WI38 (cell line): ENCODE measurements at regions not wholly inside any gene's neighbourhood (a gene's known extent, or its start where the extent isn't known, plus 50 kb on each side); places are given as distances from the start of the nearest gene placed in this dataset.

Experiments used
- H3K4me3 ChIP-seq: 2 replicates; pipeline ENCODE4 v1.5.1; 2011; ENCODE audit warnings: low read depth, mild to moderate bottlenecking, control low read depth, low read length
- TF ChIP-seq, protein P1 (sequence below): IDR thresholded peaks from 2 replicates; pipeline ENCODE4 v1.5.1; 2012; ENCODE audit warnings: low read depth, mild to moderate bottlenecking, control low read depth, low read length

DNA sequence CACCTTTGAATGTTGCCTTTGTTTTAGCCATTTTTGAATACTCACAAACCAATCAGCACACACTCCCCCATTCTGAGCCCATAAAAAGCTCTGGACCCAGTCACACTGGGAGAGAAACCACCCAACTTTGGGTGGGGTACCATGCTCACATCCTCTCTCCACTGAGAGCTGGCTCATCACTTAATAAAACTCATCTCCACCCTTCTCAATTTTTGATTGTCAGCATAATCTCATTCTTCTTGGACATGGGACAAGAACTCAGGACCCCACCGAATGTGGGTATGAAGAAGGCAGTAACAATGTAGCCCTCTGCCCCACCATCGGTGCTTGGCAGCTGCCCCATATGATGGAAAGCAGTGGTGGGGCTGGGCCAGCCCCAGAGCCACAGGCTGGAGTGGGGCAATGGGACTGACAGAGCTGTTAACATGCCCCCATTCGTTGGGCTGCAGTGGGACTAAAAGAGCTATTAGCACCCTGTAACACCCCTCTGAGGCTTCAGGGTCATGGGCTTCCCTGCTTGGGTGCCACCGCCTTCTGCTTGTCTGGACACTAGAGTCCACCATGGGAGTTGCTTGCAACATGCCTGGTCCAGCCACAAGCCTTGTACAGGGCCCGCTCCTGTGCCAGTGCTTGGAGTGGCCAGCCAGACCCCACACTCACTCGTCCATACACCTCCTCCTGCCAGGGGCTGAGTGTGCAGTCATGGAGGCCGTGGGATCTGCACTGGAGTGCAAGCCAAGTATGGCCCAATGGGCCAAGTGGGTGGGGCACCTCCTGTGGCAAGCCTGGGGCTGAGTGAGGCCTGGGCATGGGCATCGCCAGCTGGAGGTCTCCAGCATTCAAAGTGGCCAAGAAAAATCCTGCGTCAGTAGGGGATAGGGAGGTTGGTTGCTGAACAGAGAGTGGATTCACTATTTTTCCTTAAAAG lies 471.1 kb downstream of the TBC1D22A start:
- H3K4me3 ChIP-seq: no peak overlapping the region

DNA sequence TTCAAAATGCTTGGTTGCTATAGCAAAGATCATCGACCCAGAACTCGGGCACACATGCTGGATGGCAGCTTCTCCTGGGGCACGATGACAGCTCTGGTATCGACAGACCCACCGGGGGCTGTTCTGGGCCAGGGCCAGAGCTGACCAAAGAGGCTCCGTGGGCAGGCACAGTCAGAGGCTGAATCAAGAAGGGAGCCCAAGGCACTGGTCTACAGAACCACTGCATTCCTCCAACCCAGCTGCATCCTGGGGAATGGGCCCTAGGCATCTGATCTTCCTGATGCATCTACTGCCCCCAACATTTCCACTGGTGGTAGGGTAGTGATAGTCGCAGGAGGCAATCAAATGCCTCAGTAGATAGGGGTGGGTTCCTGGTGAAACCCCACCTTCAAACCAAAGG lies 470.3 kb downstream of the TBC1D22A start:
- TF ChIP-seq, protein P1, sequence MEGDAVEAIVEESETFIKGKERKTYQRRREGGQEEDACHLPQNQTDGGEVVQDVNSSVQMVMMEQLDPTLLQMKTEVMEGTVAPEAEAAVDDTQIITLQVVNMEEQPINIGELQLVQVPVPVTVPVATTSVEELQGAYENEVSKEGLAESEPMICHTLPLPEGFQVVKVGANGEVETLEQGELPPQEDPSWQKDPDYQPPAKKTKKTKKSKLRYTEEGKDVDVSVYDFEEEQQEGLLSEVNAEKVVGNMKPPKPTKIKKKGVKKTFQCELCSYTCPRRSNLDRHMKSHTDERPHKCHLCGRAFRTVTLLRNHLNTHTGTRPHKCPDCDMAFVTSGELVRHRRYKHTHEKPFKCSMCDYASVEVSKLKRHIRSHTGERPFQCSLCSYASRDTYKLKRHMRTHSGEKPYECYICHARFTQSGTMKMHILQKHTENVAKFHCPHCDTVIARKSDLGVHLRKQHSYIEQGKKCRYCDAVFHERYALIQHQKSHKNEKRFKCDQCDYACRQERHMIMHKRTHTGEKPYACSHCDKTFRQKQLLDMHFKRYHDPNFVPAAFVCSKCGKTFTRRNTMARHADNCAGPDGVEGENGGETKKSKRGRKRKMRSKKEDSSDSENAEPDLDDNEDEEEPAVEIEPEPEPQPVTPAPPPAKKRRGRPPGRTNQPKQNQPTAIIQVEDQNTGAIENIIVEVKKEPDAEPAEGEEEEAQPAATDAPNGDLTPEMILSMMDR: no peak
- no peak overlapping the region for H3K4me3 ChIP-seq

More for the DNA sequence above, 471.1 kb downstream of the TBC1D22A start:
- TF ChIP-seq, protein P1: no peak

DNA sequence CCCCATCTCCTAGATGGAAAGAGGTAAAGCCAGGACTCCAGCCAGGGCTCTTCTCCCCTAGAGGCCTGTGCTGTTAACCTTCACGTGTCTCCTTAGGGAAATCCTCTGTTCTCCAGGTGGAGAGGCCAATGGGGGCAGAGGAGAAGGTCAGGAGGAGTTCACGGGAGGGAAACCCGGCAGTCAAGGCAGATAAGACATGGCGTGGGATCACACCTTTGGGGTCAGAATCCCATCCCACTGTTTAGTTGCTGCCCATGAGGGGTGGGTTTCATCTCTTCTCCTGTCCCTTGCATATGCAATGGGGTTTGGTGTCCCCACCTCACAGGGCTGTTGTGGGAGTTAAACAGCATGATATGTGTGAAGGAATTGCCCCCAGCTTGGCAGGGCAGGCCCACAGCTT lies 469.7 kb downstream of the TBC1D22A start:
- H3K4me3 ChIP-seq: no peak overlapping the region
- TF ChIP-seq, protein P1: no peak

DNA sequence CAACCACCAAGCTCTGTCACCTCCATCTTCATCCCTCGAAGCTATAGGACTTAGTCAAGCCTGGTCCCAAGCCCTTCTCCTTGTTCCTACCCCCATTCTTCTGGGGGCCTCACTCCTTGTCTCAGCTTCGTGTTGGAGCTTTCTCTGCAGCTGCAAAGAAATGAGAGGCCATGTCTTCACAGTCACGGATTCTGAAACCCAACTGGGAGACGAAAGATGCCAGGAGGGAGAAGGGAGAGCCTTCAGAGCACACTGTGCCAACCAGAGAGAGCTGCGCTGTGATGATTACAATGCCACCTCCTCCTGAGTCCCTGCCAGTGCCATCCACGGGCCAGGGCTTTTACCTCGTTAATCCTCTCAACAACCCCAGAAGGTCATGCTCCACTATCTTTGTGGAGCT lies 469.3 kb downstream of the TBC1D22A start:
- TF ChIP-seq, protein P1: no peak
- H3K4me3 ChIP-seq: no peak overlapping the region

DNA sequence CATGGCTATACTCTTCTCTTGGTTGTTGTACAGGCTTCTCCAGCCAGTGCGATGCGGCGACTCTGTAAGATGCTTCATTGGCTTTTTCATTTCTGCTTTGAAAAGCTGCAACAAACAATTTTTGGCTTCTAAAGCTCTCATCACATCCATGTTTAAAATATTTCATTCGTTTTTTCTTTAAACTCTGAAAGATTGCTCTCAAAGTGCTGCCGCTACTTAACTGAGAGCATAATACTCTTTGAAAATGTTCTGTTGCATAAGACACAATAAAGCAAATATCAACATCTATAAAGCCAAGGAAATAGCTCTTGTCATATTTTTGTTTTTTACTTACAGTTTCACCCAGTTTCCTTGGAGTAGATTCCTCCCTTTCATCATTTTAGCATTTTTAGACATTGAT lies 468.3 kb downstream of the TBC1D22A start:
- no peak overlapping the region for H3K4me3 ChIP-seq
- TF ChIP-seq, protein P1: no peak

DNA sequence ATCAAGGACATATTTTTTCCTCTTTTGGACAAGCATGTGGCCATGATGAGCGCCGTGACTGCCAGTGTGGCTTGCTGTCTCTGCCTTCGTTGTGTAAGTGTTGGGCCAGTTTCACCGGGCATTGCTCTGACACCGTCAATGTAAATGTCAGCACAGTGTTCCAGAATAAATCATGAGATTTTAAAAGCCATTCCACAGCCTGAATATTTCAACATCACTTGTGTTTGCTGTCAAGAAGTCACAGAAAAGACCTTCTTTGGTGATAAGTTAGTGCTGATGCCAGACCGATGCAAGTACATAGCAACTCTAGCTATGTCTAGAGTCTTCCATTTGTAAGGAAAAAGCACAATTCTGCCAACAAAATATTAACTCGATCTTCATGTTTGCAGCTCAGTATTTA lies 467.8 kb downstream of the TBC1D22A start:
- TF ChIP-seq, protein P1: no peak
- no peak overlapping the region for H3K4me3 ChIP-seq

DNA sequence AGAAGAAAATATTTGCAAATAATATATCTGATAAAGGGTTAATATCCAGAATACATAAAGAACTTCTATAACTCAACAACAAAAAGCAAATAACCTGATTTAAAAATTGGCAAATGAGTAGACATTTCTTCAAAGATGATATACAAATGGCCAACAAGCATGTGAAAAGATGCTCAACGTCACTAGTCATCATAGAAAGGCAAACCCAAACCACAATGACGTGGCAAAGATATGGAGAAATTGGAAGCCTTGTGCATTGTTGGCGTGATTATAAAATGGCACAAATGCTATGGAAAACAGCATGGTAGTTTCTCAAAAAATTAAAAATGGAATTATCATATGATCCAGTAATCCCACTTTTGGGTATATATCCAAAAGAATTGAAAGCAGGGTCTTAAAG lies 466.3 kb downstream of the TBC1D22A start:
- H3K4me3 ChIP-seq: no peak overlapping the region
- TF ChIP-seq, protein P1: no peak
